HEK293 (cell line): ENCODE measurements at regions not wholly inside any gene's neighbourhood (a gene's known extent, or its start where the extent isn't known, plus 50 kb on each side); places are given as distances from the start of the nearest gene placed in this dataset.

Experiments
- PBX3 ChIP-seq: sonication (generic); formaldehyde crosslinking; IDR thresholded peaks from 2 replicates; pipeline ENCODE4 v1.8.1; 2022; ENCODE audit warnings: mild to moderate bottlenecking, moderate library complexity, missing genetic modification reagents
- ZNF350 ChIP-seq: fragments of 450-650 bp; formaldehyde crosslinking; IDR thresholded peaks from 2 replicates; pipeline ENCODE4 v1.5.0; 2017; ENCODE audit warnings: missing biosample characterization, mild to moderate bottlenecking, missing genetic modification characterization
- ZNF513 ChIP-seq: fragments of 450-650 bp; IDR thresholded peaks from 2 replicates; pipeline ENCODE4 v1.5.1; 2018; ENCODE audit warnings: missing biosample characterization, missing genetic modification characterization
- ZNF544 ChIP-seq: fragments of 450-650 bp; formaldehyde crosslinking; IDR thresholded peaks from 2 replicates; pipeline ENCODE4 v1.5.0; 2017; ENCODE audit warnings: missing biosample characterization, missing genetic modification characterization
- ZNF639 ChIP-seq: fragments of 450-650 bp; formaldehyde crosslinking; IDR thresholded peaks from 2 replicates; pipeline ENCODE4 v1.5.1; 2016; ENCODE audit warnings: missing biosample characterization, missing genetic modification characterization

GRCh38 chr12:114269153-114269552 lies 136.8 kb downstream of the TBX5 start:
- TF ChIP-seq ZNF513 (tag by site-specific recombination) (no peak), ZNF350 (tag by site-specific recombination) (no peak), PBX3 (CRISPR knock-in tag) (no peak), ZNF639 (tag by site-specific recombination) (no peak), ZNF544 (tag by site-specific recombination) (no peak)
